Mammary epithelial cell (primary cell): ENCODE measurements at regions not wholly inside any gene's neighbourhood (a gene's known extent, or its start where the extent isn't known, plus 50 kb on each side); places are given as distances from the start of the nearest gene placed in this dataset.
A peak's percentile ranks its signal among the peaks of the same experiment; 100 is the strongest.

Experiments
- EZH2 ChIP-seq: IDR thresholded peaks from 2 replicates; pipeline ENCODE4 v1.6.1; 2012; ENCODE audit warnings: low read length, inconsistent platforms, borderline replicate concordance
- TF ChIP-seq, protein P1 (sequence below), 2 donors: IDR thresholded peaks in 1 of 2; conservative IDR thresholded peaks in 1 of 2; 2 replicates each; pipeline ENCODE4 v1.5.1; 2011 to 2012; ENCODE audit warnings: inconsistent platforms in 2 of 2, low read length in 2 of 2, mild to moderate bottlenecking in 2 of 2, control low read depth in 1 of 2, low read depth in 1 of 2; ENCODE audit not compliant: insufficient read depth in 1 of 2; ENCODE audit errors: extremely low read depth in 1 of 2

DNA sequence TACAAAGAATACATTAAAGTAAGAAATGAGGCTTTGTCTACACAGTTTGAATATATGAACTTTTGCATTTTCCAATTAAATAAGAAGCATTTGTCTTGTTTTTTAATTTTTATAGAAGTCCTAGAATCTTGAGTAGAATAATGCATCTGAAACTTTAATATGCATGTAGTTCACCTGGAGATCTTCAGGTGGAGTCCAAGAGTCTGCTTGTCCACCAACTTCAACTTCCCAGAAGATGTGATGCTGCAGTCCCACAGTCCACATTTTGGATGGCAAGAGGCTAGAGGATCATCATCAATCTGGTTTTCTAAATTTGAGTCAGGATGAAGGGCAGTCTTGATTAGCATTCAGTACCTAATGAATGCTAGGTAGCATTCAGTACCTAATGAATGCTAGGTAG lies 357.6 kb upstream of the SOX2 start:
- TF ChIP-seq, protein P1, sequence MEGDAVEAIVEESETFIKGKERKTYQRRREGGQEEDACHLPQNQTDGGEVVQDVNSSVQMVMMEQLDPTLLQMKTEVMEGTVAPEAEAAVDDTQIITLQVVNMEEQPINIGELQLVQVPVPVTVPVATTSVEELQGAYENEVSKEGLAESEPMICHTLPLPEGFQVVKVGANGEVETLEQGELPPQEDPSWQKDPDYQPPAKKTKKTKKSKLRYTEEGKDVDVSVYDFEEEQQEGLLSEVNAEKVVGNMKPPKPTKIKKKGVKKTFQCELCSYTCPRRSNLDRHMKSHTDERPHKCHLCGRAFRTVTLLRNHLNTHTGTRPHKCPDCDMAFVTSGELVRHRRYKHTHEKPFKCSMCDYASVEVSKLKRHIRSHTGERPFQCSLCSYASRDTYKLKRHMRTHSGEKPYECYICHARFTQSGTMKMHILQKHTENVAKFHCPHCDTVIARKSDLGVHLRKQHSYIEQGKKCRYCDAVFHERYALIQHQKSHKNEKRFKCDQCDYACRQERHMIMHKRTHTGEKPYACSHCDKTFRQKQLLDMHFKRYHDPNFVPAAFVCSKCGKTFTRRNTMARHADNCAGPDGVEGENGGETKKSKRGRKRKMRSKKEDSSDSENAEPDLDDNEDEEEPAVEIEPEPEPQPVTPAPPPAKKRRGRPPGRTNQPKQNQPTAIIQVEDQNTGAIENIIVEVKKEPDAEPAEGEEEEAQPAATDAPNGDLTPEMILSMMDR (conservative IDR thresholded peaks at IDR 0.05 in 1 of 2, IDR thresholded peaks at IDR 0.05 in 1 of 2; ENCODE audit: extremely low read depth in 1 of 2, insufficient read depth in 1 of 2, low read depth in 1 of 2, low read length in 2 of 2), result peak; percentile 21 to 32
- TF ChIP-seq EZH2, result no peak
